Brain microvascular endothelial cell (primary cell): ENCODE measurements at regions not wholly inside any gene's neighbourhood (a gene's known extent, or its start where the extent isn't known, plus 50 kb on each side); places are given as distances from the start of the nearest gene placed in this dataset.

Experiments
- DNase-seq: peaks from one replicate; pipeline ENCODE4 v3.0.0-alpha.2; 2020
- H3K27ac ChIP-seq: fragments of 250-450 bp; sonication (Bioruptor Pico); 2 replicates; pipeline ENCODE4 v1.5.1; 2020; ENCODE audit warnings: mild to moderate bottlenecking, moderate library complexity
- H3K27me3 ChIP-seq: fragments of 250-450 bp; sonication (Bioruptor Pico); replicated peaks from 2 replicates; pipeline ENCODE4 v1.5.1; 2020; ENCODE audit warnings: mild to moderate bottlenecking
- H3K36me3 ChIP-seq: fragments of 250-450 bp; sonication (Bioruptor Pico); replicated peaks from 2 replicates; pipeline ENCODE4 v1.5.1; 2020; ENCODE audit warnings: mild to moderate bottlenecking
- H3K4me3 ChIP-seq: 2 replicates; pipeline ENCODE4 v1.5.1; 2011; ENCODE audit warnings: low read depth, mild to moderate bottlenecking, control low read depth, low read length, moderate library complexity
- in situ Hi-C: cut with HindIII; loops from 2 replicates; pipeline ENCODE4 v1.10.0; 2017; ENCODE audit warnings: low sequenced_read_pairs, low pct_ligation_motif_present
- TF ChIP-seq, protein P1 (sequence below): IDR thresholded peaks from 2 replicates; pipeline ENCODE4 v1.5.1; 2011; ENCODE audit warnings: low read depth, mild to moderate bottlenecking, moderate library complexity, low read length, control low read depth, inconsistent platforms; ENCODE audit errors: missing control alignments

DNA sequence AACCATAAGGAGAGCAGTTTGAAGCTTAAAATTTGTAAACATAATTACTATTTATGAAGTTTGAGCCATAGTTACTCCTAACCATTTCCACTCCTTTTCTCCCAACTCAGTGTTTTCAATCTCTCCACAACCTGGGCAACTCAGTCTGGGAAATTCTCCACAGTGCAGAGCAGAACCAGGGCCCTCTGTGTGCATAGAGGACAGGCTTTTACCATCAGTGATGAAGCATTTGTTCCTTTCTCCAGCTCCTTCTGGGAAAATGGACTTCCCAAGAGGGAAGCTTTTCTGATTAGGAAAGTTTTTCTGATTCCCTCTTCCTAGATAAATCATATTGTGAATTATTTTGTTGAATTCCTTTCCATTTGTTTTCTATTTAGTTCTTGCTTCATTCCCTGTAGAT, 132.3 kb upstream of the MPDZ start:
- Histone ChIP-seq H3K27me3 (no peaks in the 10 kb centered on the region), H3K4me3 (no peak overlapping the region), H3K36me3 (no peaks in the 10 kb centered on the region), H3K27ac (no peak overlapping the region)
- in situ Hi-C loops, result no loop called here
- DNase-seq, result no peak
- TF ChIP-seq, protein P1, sequence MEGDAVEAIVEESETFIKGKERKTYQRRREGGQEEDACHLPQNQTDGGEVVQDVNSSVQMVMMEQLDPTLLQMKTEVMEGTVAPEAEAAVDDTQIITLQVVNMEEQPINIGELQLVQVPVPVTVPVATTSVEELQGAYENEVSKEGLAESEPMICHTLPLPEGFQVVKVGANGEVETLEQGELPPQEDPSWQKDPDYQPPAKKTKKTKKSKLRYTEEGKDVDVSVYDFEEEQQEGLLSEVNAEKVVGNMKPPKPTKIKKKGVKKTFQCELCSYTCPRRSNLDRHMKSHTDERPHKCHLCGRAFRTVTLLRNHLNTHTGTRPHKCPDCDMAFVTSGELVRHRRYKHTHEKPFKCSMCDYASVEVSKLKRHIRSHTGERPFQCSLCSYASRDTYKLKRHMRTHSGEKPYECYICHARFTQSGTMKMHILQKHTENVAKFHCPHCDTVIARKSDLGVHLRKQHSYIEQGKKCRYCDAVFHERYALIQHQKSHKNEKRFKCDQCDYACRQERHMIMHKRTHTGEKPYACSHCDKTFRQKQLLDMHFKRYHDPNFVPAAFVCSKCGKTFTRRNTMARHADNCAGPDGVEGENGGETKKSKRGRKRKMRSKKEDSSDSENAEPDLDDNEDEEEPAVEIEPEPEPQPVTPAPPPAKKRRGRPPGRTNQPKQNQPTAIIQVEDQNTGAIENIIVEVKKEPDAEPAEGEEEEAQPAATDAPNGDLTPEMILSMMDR, result no peak

DNA sequence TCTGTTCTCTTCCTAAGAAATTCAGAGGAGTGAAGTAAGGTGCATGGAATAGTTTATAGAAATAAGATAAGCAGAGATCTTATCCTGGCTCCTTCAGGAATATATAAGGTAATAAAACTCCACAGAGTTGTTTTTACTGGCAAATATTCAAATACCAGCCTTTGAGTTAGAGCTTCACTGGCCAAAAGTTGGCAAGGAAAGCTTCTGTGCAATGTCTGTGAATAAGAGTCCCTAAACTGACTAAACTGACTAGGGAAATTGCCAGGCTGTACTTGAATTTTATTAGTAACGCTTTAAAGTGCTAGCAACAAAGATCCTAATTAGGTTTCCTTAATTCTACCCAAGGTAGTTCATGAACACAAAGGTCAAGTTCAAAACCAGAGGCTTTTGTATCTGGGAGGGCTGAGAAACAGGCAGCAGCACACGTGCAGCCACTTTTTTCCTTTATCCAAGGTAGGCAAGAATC, 131.1 kb upstream of the MPDZ start:
- Histone ChIP-seq H3K27me3 (no peaks in the 10 kb centered on the region), H3K27ac (no peak overlapping the region), H3K4me3 (no peak overlapping the region), H3K36me3 (no peaks in the 10 kb centered on the region)
- DNase-seq, result no peak
- TF ChIP-seq, protein P1, result no peak
- in situ Hi-C loops, result no loop called here

DNA sequence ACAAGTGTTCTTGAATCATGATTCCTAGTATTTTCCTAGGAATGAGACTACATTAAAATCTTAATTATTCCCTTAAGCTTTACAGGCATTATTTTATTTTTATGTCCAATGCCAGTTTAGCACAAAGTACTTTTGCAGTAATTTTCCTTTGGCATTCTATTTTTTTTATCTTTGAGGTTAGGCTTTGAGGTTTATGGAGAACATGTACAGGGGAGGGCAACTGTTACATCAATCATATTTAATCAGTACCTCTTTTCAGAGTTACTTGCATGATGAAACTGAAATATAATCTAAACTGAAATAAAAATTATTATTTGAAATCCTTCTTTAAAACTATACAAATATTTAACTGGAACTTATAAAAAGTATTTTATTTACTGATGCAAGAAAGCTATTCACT, 118.2 kb upstream of the MPDZ start:
- Histone ChIP-seq H3K27me3 (no peaks in the 10 kb centered on the region), H3K36me3 (no peaks in the 10 kb centered on the region), H3K4me3 (no peak overlapping the region), H3K27ac (no peak overlapping the region)
- TF ChIP-seq, protein P1, result no peak
- in situ Hi-C loops, result no loop called here
- no peak for DNase-seq

DNA sequence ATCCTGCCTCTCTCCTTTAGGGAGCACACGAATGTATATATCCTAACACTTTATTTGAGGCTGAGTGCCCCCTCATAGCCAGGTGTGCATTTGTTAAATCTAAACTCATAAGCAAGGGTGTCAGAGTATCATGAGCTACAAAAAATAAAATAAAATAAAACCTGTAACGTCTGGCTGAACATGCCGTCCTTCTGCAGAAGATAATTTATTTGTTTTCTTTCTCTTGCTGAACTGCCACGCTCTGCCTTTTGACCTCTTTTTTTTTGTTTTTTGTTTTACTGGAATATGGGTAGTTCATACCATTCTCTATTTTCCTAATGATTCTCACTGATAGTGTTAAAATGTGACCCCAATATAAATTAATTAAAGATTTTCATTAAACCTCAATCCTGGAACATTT, 117.7 kb upstream of the MPDZ start:
- TF ChIP-seq, protein P1, result no peak
- in situ Hi-C loops, result no loop called here
- no peak for DNase-seq
- Histone ChIP-seq H3K27ac (no peak overlapping the region), H3K36me3 (no peaks in the 10 kb centered on the region), H3K27me3 (no peaks in the 10 kb centered on the region), H3K4me3 (no peak overlapping the region)

DNA sequence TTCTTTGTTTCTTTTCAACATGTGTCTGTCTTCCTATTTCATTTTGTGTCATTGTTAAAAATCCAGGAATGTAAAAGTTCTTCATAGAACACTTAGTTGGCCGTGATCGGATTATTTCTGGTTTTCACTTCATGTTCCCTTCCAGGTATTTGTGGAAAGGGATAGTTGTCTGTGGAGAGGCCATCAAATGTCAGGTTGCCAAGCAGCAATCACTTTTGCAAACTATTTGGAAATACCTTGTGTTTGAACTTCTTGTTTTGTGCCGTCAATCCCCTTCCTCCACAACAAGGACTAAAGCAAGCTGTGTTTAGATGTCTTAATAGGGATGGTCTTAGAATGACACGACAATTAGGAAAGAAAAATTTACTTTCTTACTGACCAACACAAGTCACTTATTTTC, 116.9 kb upstream of the MPDZ start:
- TF ChIP-seq, protein P1, result no peak
- no peak overlapping the region for H3K27ac ChIP-seq
- H3K36me3 ChIP-seq, result no peaks in the 10 kb centered on the region
- in situ Hi-C loops, result no loop called here
- no peak for DNase-seq
- no peak overlapping the region for H3K4me3 ChIP-seq
- H3K27me3 ChIP-seq, result no peaks in the 10 kb centered on the region

DNA sequence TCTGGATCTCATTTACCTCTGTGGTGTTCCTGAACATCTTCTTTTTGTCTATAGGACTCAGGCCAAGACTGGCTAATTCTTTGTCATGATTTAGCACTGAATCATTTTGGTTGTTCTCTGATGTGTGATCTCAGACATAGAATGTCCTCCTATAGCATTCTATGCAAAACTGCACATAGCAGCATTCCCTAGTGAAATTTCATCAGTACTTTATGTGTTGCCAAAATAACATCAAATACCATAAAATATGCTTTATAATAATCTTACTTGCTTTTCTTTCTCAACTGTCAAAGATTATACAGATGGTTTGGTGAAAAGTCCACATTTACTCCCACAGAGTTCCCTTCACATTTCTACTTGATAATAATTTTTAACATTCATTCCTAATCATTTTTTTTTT, 115.7 kb upstream of the MPDZ start:
- H3K27me3 ChIP-seq, result no peaks in the 10 kb centered on the region
- no peaks in the 10 kb centered on the region for H3K36me3 ChIP-seq
- H3K27ac ChIP-seq, result no peak overlapping the region

More for the DNA sequence above, 115.7 kb upstream of the MPDZ start:
- no peak for DNase-seq
- in situ Hi-C loops, result no loop called here
- TF ChIP-seq, protein P1, result no peak
- H3K4me3 ChIP-seq, result no peak overlapping the region
